CD4-positive, alpha-beta T cell treated with Interleukin-6 at 100 ng/mL for 8 hours (primary cell): ENCODE measurements at regions not wholly inside any gene's neighbourhood (a gene's known extent, or its start where the extent isn't known, plus 50 kb on each side); places are given as distances from the start of the nearest gene placed in this dataset.
"Not testable (repeated sequence)": the region's sequence is repeated elsewhere in the genome, so short reads cannot be mapped to it uniquely, and the experiment has no call there.

Source experiments
- DNase-seq: peaks from one replicate; pipeline ENCODE4 v3.0.0-alpha.2; 2020; ENCODE audit warnings: mixed read lengths, low spot score

DNA sequence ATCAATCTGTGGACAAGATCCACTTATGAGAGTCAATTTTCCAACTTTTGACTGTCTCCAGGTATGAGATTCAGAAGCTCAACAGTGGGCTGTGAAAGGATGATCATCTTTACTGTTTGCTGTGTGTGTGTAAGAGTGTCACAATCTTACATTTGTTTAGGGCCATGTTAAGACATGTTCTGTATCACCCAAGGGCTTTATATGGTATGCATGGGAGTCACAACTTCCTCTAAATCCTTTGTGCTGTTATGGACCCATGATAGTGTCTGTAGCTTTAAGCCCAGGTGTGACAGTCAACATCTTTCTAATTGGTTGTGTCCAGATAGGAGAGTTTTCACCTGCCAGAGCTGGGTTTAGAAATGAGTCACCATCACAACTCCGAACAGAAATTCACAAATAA, 70.2 kb downstream of the ZNF726 start:
- not testable (repeated sequence) for DNase-seq

DNA sequence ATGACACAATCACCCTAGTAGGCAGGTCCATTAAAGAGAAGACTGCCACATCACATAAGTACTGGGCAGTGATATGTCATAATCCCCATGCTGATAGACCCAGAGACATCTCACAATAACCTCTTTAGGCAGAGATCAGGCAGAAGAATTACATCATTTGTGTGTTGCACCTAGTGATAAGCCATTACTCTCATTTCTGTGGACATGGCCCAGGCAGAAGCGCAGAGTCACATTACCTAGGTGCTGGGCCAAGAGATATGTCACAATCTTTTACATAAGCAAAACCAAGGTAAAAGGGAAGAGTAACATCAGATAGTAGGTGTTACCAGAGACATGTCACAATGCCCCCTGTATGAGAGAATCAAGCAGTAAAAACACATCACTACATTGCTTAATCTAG, 71.9 kb downstream of the ZNF726 start:
- no peak for DNase-seq

DNA sequence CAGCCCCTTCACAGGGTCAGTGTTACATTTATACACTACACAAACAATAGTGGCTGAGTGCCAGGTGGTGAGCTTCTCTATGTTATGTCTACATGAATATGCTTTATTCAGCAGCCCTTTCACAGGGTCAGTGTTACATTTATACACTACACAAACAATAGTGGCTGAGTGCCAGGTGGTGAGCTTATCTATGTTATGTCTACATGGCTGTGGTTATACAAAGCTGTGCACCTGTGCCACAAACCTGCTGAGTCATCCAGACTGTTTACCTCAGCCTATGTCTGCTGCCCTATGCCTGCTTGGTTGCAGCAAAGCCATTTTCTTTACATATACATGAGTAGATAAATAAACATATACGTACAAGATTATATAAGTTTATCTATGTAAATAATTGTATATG, 76.5 kb downstream of the ZNF726 start:
- peak; percentile 14 for DNase-seq

DNA sequence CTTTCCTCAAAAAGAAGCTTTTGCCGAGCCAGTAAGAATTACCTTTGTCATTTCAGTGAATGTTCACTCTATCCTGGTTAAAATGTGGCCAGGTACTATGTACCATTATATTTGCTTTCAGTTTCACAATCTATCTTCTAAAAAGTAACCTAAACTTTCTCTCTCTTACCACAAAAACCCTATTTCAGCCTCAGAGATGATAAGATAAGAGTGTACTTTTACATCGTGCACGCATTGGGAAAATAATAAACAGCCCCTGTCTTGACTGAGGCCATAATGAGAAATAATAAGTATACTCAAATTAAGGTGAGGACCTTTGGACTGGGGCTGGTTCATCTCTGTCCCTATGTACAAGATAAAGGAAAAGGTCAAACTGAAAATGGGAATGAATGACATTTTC, 77.7 kb downstream of the ZNF726 start:
- no peak for DNase-seq

DNA sequence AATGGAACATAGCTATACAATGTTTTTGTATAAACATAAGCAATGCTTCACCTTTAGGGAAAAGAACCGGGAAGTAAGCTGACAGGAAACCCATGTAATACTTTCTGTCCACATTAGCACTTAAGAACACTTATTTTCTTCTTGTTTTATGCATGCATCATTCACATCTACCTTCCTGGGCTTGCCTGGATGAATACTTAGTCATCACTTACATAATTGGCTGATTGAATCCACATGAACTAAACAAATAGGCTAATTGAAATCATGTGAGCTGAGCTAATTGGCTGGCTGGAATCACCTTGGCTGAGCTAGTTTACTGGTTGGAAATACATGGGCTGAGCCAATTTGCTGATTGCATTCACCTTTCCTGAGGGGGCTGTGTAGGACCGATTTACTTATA, 78.8 kb downstream of the ZNF726 start:
- DNase-seq, result no peak

DNA sequence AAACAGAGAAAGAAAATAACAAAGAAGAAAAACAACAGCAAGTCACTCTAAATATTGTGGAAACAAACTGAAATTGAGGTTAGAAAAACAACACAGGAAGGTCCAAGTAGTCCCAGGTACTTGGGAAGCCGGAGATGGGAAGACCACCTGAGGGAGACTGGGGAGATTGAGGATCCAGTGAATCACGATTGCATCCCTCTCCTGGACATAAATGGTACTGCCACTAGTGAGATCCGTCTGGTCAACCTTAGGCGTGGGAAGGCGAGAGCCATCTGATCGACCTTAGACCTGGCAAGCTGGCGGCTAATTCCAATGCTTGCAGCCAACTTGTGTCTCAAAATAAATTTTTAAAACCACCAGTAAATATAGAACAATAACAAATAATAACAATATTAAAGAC, 81.9 kb downstream of the ZNF726 start:
- DNase-seq, result no peak

DNA sequence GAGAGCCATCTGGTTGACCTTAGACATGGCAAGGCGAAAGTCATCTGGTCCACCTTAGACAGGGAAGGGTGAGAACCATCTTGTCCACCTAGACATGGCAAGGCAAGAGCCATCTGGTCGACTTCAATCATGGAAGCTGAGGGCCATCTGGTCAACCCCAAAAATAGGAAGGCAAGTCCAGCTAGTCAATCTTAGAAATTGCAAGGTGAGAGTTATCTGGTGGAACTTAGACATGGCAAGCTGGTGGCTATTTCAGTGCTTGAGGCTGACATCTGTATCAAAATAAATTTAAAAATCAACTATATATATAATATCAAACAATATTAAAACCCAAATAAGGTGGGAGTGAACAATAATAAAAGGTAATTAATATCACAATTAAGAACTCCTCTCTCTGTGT, 83.9 kb downstream of the ZNF726 start:
- DNase-seq, result no peak

DNA sequence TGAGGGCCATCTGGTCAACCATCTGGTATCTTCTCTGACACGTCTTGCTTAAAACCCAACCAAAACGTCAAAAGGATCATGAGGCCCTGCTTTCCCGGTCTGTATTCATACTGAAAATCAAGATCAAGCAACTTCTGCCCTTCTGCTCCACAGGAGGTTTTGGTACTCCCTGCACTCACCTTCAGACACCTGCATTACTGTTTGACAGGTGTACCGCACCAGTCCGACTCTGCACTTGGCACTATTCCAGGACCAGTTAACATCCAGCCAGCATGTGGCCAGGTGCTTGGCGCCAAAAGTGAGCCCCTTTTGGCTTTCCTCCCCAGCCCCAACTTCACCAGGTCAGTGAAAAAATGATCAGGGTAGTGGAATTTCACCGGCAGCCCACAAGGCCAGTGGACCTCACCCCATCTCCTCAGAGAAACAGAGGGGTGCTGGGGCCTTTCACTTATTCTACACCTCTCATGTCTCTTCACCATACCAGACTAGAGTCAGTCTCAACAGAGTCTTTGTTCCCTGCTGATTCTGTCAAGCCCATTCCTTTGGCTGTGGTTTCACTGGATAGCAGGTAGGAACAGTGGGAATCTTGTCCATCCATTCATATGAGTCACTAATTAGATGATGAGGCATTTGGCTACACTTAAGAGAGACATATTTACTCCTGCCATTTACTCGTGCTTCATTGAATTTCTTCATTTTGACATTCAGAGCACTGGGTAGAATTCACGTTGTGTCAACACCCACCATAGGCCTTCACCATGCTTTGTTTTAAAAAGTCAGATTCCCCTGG, 85.3 kb downstream of the ZNF726 start:
- no peak for DNase-seq

DNA sequence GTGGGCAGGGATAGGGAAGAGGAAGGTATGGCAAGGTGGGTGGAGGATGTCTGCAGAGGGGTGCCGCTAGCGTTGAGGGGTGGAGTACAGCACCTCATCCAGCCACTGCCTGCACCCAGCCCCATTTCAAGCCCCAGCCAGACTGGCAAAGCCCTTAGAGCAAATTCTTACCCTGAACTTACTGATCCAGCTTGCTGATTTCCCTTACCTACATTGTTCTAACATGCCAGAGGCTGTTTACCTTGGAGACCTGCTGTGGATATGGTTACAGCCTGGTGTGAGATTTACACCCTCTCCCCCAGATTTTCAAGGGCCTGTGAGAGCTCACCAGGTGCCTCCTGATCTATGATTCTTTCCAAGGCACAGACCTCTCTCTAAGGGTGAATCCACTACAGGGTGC, 86.0 kb downstream of the ZNF726 start:
- no peak for DNase-seq

DNA sequence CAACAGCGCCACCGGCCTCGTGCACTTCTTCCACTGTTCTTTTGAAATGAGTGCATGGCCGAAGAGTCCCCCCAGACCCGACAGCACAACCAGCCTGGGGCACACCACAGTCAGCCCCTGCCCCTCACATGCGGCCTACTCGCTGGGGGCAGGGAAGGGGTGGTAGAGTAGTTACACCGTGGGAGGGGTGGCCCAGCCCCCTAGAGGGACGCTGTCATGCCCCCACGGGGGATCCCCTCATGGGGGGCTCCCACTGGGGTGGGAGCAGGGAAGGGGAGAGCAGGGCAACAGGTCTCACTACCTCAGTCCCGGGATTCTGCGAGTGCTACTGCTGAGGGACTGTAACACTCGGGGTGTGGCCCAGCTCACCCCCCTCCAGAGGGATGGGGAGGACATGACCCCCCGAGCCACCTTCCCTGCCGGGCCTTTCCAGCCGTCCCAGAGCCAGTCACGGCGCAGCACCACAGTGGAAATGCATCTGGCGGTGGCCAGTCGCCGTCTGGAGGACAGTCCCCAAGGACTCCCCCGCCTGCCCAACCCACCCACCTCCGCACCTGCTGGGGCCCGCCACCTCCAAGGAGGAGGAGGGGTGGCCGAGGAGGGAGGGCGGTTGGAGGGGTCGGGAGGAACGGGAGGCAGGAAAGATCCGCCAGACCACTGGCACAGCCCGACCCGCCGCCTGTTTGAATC, 84.6 kb upstream of the ZNF254 start:
- no peak for DNase-seq

DNA sequence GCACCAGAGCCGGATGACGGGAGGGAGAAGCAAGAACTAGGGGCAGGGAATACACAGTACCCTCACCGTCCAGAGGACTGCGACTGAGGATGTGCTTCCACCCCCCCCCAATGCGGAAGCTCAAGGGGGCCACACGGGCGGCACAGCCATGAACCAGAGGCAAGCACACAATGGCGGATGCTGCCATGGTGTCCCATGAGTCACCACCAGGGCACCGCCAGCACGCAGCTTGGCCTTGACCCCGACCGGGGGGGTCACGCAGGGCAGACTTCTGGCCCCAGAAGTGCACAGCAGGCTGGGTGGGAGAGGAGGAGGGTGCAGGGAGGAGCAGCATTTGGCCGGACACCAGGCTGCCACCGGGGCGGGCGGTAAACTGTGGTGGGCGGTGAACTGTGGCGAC, 83.5 kb upstream of the ZNF254 start:
- DNase-seq, result no peak

DNA sequence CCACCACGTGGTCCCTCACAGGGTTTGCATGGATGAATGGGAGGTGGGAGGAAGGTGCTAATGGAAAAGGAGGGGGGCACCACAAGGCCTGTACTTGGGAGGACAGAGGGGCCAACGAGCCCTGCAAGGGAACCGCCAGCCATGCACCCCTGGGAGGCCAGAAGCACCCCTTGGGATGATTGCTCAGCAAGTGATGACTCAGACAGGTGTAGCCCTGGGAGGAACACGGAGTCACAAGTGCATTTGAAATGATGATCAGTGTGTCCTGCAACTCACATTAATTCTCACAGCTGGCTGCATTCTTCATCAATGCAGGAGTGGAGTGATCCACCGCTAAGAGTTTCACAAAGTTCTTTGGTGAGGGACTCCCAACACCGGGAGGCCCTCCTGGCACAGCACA, 82.8 kb upstream of the ZNF254 start:
- DNase-seq, result no peak

DNA sequence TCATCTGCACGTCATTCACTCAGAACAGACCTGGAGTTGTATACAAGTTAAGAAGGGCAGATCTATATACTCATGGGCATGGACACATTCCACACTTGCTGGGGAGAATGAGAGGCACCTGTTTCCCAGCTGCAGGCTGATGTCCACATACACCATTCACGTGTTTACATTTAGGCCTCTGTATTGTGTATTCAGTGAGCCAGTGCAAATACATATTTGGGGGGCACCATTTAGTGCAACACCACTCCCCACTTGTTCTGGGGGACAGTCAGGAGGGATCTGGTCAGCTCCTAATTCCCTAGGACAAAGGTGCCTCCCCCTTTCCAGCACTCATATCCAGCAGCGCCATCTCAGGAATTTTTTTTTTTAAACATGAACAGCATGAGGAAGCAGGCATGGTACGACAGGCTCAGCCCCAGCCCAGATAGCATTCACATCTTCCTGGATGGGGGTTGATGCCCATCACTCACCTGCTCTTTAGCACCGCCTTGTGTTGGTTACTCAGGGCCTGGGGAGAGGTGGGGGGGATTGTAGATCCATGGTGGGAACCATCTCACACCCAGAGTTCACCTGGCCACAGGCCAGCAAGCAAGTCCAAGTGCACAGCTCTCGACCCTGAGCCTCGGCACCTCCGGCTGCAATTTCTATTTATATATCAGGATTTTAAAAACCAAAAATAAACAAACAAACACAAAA, 56.9 kb upstream of the ZNF254 start:
- DNase-seq, result no peak

DNA sequence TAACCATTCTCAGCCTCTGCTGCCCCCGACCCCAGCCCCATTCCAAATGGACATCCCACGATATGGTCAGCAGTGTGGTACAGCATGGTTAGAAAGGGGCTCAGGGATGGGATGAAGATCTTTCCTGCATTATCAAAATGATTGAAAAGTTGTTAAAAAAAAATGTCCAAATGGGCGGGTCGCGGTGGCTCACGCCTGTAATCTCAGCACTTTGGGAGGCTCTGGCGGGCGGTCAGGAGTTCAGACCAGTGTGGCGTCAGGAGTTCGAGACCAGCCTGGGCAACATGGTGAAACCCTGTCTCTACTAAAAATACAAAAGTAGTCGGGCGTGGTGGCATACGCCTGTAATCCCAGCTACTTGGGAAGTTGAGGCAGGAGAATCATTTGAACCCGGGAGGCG, 54.3 kb upstream of the ZNF254 start:
- DNase-seq, result no peak

DNA sequence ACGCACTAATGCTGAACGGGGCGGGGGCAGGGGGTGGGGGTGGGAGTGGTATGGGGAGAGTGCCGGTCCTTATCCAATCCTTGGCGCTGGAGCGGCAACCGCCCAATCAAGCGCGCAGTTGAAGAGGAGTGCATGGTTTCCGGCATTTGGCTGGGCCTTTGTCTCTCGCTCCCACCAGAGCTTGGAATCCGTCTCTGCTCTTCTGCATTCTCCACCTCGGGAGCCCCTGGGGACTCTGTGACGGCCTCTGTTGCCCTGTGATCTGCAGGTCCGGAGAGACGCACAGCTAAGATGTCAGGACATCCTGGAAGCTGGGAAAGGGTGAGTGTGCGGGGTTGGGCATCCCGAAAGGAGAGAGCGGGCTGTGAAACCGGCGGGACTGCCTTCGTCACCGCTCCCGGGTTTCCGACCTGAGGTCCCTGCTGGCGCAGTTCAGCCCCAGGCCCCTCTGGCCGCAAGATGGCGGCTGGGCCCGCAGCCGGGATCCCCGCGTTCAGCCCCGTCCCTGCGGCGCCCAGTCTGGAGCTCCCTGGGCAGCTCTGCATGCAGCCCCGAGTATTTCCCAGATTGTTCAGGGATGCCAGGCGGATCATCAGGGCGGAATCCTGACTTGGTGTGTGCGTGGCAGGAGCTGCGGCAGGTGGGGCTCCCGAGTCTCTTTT, 53.6 kb upstream of the ZNF254 start:
- peak; percentile 87 for DNase-seq

DNA sequence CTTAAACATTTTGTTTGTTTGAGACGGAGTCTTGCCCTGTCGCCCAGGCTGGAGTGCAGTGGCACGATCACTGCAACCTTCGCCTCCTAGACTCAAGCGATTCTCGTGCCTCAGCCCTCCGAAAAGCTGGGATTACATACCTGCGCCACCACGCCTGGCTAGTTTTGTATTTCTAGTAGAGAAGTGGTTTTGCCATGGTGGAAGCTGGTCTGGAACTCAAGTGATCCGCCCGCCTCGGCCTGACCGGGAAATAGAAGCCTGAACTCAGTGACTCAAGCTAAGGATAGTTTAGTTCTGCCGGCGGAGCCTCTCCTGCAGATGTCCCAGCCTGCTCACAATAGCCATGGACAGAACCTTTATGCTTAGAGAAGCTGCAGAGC, 53.0 kb upstream of the ZNF254 start:
- DNase-seq, result peak; percentile 19

DNA sequence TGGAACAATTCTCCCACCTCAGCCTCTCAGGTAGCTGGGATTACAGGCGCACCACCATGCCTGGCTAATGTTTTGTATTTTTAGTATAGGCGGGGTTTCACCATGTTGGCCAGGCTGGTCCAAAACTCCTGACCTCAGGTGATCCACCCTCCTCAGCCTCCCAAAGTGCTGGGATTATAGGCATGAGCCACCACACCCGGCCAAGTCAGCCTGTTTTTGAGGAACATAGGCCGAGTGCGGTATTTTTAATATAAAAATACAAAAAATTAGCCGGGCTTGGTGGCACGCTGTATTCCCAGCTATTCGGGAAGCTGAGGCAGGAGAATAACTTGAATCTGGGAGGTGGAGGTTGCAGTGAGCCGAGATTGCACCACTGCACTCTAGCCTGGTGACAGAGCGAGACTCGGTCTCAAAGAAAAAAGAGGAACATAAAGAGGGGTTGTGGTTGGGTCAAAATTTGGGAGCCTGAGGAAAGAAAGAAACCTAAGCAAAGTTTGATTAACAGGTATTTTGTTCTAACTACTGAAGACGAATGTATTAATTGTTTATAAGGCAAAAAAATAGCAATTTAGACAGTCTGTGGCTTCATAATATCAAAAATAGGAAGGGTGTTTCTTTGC, 51.6 kb upstream of the ZNF254 start:
- DNase-seq, result not testable (repeated sequence)
